GM18519 (cell line): ENCODE measurements at regions not wholly inside any gene's neighbourhood (a gene's known extent, or its start where the extent isn't known, plus 50 kb on each side); places are given as distances from the start of the nearest gene placed in this dataset.

Source experiments
- ATAC-seq: cut with Tn5 transposase; IDR thresholded peaks from one replicate; pipeline ENCODE4 v1.9.1; 2021; ENCODE audit warnings: mild to moderate bottlenecking, moderate library complexity; ENCODE audit not compliant: unreplicated experiment, low FRiP score

DNA sequence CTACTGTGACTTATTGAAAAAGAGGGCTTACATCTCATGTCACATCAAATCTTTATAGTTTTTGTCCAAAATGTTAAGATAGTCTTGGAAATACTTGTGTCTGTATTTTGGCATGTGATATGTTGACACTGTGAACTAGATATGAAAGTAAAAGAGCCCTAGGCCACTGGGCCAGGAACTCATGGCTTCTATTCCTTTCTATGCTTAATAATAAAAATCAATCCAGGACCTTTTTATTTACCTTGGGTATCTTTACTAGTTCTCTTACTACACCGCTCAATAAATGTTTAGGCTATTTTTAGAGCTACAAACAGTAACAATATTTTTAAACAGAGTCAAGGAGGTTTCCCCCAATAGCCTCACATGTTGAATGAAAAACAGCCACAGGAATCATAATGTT is 348.6 kb upstream of the SLC24A2 start:
- ATAC-seq = no peak

DNA sequence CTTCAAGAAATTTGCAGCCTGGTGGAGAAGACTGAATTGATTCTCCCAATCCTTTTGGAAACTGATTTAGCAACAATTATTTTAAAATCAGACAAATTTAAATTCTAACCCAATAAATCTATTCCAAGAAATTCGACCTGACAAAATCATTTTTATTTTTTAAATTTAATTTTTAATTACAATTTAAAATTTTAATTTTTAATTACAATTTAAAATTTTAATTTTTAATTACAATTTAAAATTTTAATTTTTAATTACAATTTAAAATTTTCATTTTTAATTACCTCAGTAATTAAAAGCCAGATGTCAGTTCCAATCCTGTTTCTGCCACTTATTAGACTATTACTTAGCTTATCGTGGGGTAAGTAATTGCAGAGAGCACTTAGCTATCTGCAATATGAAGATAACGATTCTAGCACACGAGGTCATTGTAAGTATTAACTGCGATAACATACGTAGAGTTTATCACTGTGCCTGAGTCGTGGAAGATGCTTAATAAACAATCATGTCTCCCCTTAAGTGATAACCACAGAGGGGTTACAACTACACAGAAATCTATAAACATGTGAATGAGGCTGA is 346.4 kb upstream of the SLC24A2 start:
- ATAC-seq = no peak

DNA sequence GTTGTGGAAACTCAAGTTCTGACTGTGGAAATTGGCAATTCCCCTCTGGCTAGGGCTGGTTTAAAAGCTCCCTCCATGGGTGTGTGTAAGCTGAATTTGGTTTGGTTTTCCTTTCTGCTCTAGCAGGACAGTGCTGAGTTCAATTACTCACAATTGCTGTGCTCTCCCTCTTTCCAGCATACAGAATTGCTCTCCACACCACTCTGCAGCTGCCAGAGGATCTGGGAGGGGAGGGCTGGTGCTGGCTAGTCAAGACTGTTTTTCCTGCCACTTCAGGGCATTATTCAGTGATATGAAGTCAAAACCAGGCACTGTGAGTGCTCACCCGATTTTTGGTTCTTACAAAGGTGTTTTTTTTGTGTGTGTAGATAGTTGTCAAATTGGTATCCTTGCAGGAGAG is 336.9 kb upstream of the SLC24A2 start:
- no peak for ATAC-seq

DNA sequence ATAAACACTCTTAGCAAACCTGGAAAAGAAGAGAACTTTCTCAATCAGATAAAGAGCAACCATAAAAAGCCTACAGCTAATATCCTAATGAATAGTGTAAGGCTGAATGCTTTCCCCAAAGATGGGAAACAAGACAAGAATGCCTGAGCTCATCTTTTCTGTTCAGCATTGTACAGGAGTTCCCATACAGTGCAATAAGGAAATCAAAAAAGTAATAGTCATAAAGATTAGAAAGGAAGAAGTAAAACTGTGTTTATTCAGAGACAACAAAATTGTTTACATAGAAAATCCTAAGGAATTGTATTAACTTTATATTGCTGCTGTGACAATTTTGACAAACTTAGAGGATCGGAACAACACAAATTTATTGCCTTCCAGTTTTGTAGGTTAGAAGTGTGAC is 330.7 kb upstream of the SLC24A2 start:
- ATAC-seq = no peak

DNA sequence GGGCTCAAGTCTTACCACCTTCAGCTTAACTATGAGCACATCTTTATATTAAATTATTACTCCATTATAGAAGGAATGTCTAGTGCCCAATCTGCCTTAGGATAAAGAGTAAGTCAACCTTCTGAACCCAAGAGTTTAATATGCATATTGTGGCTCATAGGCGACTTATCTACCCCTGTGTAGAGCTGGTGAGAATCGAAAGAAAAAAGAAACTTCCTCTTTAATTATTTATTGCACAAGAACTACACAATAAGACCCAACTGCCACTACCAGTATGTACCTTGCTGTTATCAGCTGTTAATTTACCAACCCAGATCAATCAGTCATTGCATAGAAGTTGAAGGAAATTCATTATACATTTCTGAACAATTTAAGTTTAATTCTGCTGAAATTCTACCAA is 329.1 kb upstream of the SLC24A2 start:
- ATAC-seq = no peak

DNA sequence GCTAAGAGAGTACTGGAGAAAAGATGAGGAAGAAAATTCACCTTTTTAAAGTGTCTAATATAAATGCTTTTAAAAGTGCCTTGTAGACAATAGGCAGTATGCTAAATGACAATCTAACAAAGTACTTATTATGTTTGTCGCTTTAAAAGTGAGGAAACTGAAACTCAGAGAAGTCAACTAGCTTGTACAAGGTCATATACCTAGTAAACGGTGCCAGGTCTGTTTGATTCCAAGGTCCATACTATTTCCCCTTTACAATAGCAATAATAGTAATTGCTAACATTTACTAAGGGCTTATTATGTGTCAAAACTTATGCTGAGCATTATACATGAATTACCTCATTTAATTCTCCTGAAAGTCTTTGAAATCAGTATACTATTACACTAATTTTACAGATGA is 328.6 kb upstream of the SLC24A2 start:
- no peak for ATAC-seq

DNA sequence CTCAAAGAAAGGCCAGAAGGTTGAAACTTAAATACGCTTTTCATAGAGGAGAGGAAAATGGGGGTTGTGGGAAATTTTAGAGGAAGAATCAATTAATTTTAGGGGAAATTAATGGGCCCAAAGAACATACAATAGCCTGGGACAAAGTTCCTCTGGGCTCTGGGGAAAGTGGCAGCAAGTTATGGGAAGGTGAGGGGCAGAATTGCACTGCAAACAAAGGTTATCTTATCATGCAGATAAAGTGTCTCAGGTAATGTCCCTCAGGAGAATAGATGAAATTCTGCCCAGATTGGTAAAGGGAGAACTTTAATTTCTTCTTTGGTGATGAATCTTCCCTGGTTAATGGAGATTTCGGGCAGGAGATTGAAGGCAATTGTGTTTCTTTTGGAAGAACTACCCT is 326.1 kb upstream of the SLC24A2 start:
- no peak for ATAC-seq

DNA sequence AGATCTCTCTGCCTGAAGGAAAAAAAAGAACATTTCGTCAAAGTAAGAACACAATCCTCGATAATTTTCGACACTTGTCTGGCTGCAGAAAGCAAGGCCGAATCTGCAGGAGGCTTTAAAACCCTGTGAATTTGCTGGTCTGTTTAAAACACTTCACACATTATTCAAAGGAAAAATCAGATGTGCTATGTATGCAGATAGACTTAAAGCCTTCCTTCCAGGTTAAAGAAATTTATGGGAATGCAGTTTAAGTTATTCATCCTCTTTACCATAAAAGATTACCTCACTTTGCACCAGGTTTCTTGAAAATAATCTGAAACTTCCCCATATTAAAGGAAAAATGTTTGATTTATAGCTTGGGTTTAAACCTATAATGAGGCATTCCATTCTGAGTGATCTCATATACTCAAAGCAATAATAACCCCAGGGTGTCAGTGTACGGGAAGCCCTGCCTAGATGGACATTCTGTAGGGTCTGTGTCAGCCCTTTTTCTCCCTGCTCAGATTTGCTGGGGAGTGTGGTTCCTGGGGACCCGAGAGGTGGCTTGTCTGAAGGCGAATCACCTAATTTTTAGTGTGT is 323.5 kb upstream of the SLC24A2 start:
- no peak for ATAC-seq

DNA sequence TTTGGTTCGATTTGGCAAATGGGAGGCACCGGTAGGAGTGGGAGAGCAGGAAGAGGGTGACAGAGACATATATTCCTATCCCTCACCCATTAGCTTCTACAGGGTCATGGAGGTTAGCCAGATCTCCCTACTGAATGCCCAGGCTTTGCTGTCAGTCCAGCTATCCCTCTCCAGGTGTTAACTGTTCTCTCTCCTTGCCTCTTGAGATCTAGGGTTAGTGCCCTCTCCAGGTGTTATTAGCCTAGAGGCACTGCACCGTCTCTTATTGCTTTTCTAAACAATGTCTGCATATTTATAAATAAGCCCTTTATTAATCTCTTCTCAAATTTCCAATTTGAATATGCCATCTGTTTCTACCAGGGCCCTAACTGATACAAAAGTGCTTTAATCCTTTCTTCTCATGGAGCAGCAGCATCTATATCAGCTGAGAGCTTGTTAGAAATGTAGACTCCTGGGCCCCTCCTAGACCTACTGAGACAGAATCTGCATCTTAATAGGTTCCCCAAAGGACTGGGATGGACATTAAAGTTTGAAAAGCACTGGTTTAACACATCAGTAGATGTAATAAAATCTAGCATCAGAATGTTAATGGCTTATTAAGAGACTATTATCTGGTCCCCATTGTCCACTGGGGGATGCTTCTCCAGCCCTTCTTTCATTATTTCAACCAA is 322.5 kb upstream of the SLC24A2 start:
- ATAC-seq = no peak

DNA sequence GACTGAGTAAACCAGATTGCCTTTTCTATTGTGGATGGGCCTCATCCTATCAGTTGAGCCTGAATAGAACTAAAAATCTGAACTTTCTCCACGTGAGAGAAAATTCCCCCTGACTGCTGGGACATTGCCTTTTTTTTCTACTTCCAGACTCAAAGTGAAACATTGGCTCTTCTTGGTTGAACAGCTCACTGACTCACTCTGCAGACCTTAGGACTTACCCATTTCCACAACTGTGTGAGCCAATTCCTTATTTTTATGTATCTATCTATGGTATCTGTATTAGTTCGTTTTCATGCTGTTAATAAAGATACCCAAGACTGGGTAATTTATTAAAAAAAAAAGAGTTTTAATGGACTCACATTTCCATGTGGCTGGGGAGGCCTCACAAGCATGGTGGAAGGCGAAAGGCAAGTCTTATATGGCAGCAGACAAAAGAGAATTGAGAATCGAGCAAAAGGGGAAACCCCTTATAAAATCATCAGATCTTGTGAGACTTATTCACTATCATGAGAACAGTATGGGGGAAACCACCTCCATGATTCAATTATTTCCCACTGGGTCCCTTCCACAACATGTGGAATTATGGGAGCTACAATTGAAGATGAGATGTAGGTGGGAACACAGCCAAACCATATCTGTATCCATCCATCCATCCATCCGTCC is 306.7 kb upstream of the SLC24A2 start:
- ATAC-seq = no peak

DNA sequence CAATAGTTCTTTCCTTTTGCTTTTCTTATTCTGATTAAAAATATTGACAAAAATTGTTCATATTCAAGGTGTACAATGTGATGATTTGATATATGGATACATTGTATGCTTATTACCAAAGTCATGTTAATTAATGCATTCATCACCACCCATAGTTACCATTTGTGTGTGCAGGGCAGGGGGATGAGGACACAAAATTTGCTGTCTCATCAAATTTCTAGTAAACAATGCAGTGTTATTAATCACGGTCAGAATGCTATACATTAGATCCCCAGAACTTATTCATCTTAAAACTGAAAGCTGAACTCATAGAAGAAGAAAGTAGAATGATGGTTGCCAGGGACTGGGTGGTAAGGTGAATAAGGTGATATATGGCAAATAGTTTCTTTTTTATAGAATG is 303.7 kb upstream of the SLC24A2 start:
- no peak for ATAC-seq

DNA sequence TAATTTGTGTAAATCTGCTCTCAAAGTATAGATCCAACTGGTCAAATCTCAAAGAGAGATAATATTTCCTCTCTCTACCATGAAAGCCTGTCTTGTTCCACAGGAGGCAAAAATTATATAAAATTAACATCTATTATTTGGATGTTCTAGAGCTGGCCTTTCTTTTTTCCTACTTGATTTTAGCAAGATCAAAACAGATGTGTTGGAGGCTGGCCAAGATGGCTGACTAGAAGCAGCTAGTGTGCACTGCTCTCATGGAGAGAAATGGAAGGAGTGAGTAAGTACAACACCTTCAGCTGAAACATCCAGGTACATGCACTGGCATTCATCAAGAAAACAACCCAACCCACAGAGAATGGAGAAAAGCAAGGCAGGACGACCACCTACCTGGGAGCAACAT is 298.6 kb upstream of the SLC24A2 start:
- ATAC-seq = no peak

DNA sequence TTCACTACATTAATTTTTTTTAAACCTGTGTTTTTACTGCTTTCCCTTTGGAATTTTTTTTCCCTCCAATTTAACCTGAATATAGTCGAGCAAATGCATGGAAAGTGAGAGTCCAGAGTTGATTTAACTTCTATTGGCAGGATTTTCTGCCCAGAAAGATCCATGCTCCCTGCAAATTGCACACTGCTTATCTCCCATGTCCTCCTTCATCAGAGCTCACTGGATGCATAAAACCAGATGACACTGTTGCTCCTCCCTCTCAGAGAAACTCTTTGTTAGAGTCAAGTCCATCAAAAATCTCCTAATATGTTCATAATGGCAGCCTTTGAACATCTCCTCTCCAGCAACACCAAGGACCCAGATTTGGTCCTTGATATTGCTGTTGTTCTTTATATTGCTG is 297.0 kb upstream of the SLC24A2 start:
- ATAC-seq = no peak

DNA sequence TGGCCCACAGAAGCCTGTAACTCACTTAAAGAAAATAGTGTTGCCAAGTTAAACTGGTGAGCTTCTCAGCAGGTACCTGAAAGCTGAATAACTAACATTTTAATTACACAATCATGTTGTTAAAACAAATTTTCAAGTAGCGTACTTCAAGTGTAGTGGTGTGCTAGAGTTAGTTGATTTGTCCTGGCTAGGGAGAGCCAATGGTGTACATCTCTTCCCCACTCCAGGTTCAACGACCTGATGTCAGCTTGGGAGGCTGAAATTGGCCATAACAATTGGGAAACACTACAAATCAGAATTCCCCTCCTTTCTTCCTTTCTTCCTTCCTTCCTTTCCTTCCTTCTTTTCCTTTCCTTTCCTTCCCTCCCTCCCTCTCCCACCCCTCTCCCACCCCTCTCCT is 295.3 kb upstream of the SLC24A2 start:
- no peak for ATAC-seq

DNA sequence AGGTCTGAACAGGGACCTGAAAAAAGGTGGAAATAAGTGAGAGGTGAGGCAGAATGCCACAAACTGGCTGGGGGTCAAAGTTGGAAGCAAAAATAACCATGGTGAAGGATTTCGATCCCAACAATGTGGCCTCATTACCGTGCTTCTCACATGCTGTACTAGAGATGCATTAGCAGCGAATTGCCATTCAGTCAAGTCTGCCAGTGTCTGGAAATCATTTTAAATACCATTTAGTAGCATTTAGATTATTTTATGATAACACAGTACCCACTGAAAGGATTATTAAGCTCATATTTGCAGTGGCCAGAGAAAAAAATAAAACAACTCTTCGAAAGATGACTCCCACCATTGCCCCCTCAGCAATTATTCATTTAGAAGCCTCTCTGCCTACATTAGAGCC is 294.6 kb upstream of the SLC24A2 start:
- no peak for ATAC-seq

DNA sequence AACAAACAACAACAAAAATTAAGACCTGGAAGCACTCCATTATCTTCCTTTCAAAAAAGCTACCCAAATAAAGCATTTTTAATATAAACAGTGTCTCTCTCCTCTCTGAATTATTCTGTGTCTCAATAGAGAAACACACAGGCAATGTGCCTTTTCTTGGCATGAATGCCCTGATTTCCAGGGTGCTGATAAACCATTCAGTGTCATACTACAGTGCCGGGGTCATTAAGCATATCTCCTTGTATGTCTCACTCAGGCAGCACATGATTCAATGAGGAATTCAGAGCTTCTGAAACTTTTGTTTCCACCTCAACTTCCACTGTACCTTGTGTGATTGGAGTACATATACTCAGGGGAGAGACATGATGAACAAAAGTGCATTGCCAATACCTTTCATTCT is 294.0 kb upstream of the SLC24A2 start:
- no peak for ATAC-seq

DNA sequence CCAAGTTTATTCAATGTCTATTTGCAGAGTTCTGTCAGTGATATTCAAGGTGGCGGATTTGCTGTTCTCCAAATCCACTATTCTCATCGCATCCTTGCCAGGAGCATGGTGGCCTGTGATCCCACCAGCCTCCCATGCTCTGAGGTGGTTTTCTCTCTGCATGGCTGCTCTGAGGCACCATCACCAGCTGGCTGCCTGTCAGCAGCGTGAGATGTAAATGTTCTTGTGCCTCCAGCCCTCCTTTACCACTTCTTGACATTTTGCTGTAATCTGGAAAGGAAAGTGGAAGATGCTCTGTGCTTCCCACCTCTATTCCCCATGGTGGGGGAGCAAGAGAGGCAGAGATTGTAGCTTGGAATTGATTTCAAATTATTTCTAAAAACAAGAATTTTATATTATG is 293.6 kb upstream of the SLC24A2 start:
- ATAC-seq = no peak

DNA sequence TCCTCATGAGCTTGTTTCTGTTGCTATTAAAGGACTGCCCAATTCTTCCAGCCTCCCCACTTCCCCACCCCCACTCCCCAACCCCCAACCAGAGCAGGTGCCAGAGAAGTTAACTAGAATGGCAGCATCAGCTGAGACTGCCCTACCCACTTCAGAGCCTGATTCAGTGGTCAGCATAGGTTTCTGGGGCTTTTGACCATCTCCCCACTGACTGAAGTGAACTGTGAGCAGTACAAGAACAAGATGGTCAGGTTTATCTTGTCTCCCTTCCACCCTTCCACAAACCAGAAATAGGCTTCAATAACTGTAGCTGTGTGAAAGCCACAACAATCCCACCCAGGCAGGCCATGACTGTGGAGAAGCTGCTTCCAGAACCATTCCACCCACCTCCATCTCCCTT is 289.4 kb upstream of the SLC24A2 start:
- no peak for ATAC-seq

DNA sequence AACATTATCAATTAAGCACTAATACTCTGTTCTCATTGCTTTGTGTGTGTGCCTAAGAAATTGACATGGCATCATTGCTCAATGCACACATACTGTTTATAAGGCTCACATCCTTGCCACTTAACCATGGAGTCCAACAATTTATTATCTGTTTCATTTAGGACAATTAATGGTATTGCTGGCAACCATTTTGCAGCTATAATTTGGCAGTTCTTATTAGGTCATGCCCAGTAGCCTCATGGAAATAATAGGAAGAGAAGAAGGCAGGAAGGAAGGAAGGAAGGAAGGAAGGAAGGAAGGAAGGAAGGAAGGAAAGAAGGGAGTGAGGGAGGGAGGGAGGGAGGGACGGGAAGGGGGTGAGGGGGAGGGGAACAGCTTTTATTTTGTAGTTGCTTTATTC is 285.5 kb upstream of the SLC24A2 start:
- no peak for ATAC-seq

DNA sequence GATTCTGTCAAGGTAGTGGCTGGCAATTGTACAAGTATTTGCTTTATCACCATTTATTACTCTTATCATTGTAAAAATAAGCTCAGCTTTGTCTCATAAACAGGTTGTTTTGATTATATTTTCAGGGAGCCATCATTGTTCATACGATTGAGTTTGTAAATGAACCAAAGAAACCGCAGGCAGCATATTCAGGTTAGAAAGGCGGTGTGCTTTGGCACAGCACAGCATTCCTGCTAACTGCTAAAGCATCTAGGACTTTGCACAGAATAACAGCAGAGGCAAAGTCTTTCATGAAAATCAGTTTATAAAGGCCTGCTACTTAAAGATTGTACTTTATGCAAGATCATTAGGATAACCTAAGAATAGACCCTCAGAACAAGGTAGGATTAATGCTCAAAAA is 281.5 kb upstream of the SLC24A2 start:
- ATAC-seq = no peak

DNA sequence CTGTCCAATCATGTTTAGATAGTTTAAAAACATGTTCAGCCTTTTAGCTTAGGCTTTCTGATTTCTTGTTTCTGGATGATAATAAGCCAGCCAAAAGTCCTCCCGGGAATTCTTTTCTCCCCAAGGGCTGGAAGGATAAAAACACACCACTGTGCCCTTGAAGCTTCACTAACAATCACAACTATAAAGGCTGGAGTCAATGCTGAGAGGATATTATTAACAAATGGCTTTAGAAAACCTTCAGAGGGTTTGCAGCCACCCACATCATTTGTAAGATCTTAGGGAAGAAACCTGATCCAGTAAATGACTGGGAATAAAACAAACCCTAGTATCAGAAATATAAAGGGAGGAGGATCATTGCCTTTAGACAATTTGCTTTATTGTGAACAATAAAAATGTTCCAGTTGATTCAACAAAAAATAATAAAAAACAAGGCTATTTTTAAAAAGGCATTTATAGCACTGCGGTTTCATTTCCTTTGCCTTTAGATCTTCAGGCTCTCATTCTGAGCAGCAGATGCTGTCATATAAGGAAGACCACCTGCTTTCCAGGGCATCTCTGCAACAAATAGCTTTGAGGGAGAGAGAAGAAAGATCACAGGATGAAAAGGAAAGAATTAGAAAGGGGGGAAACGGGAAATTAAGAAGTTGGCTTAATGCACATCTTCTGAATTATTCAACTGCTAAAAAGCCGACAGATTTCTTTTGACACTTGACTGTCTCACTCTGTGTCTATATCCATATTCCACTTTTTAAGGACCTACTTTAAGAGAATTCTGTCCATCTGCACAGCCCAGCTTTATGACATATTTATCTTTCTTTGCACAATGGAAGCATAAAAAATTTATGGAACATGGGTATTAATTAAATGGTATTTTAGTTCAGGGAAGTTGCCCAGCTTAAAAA is 277.2 kb upstream of the SLC24A2 start:
- no peak for ATAC-seq
